HEK293 (cell line): ENCODE measurements at regions not wholly inside any gene's neighbourhood (a gene's known extent, or its start where the extent isn't known, plus 50 kb on each side); places are given as distances from the start of the nearest gene placed in this dataset.

Source experiments
- CTCF ChIA-PET: fragments of 350-600 bp; formaldehyde crosslinking; extraction: SDS; loops from one replicate; lab custom pipeline; 2021; ENCODE audit warnings: antibody characterized with exemption; lab: Yijun Ruan, JAX
- POLR2A ChIA-PET: fragments of 300-600 bp; formaldehyde crosslinking; extraction: SDS; loops from one replicate; lab custom pipeline; 2020; ENCODE audit warnings: antibody characterized with exemption, inconsistent platforms; lab: Yijun Ruan, JAX
- H3K27ac ChIP-seq: fragments of 200-500 bp; sonication (Bioruptor generic); 2 replicates; pipeline ENCODE4 v1.5.1; 2014; ENCODE audit warnings: low read depth, low read length, control low read depth, inconsistent platforms; ENCODE audit errors: extremely low read depth
- H3K36me3 ChIP-seq, 2 experiments: fragments of 200-500 bp in 1 of 2; sonication (Bioruptor generic) in 1 of 2; 1 replicate in 1 of 2; 2 replicates in 1 of 2; pipeline ENCODE4 v1.5.1; 2014 to 2017; ENCODE audit warnings: inconsistent platforms in 2 of 2, low read length in 2 of 2; ENCODE audit not compliant: control insufficient read depth in 2 of 2, insufficient read depth in 1 of 2
- H3K4me1 ChIP-seq: fragments of 200-500 bp; sonication (Bioruptor generic); 2 replicates; pipeline ENCODE4 v1.5.1; 2014; ENCODE audit warnings: mild to moderate bottlenecking, low read length, inconsistent platforms; ENCODE audit not compliant: control insufficient read depth, insufficient read depth
- H3K4me3 ChIP-seq: 2 replicates; pipeline ENCODE4 v1.5.1; 2011; ENCODE audit warnings: low read depth, mild to moderate bottlenecking, control low read depth, low read length, moderate library complexity
- H3K9me3 ChIP-seq: fragments of 200-500 bp; sonication (Bioruptor generic); 2 replicates; pipeline ENCODE4 v1.5.1; 2014; ENCODE audit warnings: low read depth, low read length, inconsistent platforms; ENCODE audit not compliant: control insufficient read depth, insufficient read depth
- GLIS1 ChIP-seq: fragments of 450-650 bp; formaldehyde crosslinking; IDR thresholded peaks from 2 replicates; pipeline ENCODE4 v1.5.1; 2016; ENCODE audit warnings: missing biosample characterization, missing genetic modification characterization
- HOXC10 ChIP-seq: sonication (generic); formaldehyde crosslinking; IDR thresholded peaks from 2 replicates; pipeline ENCODE4 v1.8.1; 2023; ENCODE audit warnings: mild to moderate bottlenecking, missing genetic modification reagents
- KLF1 ChIP-seq: fragments of 450-650 bp; formaldehyde crosslinking; IDR thresholded peaks from 2 replicates; pipeline ENCODE4 v1.5.1; 2016; ENCODE audit warnings: missing biosample characterization, missing genetic modification characterization
- MEIS1 ChIP-seq: sonication (generic); formaldehyde crosslinking; IDR thresholded peaks from 2 replicates; pipeline ENCODE4 v1.8.1; 2022; ENCODE audit warnings: missing genetic modification reagents, mild to moderate bottlenecking, borderline replicate concordance
- OVOL3 ChIP-seq: fragments of 450-650 bp; formaldehyde crosslinking; IDR thresholded peaks from 2 replicates; pipeline ENCODE4 v1.5.1; 2016; ENCODE audit warnings: missing biosample characterization, missing genetic modification characterization
- PRDM1 ChIP-seq: fragments of 450-650 bp; formaldehyde crosslinking; IDR thresholded peaks from 2 replicates; pipeline ENCODE4; 2016; ENCODE audit warnings: missing biosample characterization, missing genetic modification characterization
- SP3 ChIP-seq: fragments of 450-650 bp; formaldehyde crosslinking; IDR thresholded peaks from 2 replicates; pipeline ENCODE4 v1.5.1; 2016; ENCODE audit warnings: missing biosample characterization, missing genetic modification characterization
- ZEB2 ChIP-seq: fragments of 450-650 bp; formaldehyde crosslinking; IDR thresholded peaks from 2 replicates; pipeline ENCODE4 v1.5.1; 2016; ENCODE audit warnings: missing biosample characterization, missing genetic modification characterization
- ZNF169 ChIP-seq: fragments of 450-650 bp; formaldehyde crosslinking; IDR thresholded peaks from 2 replicates; pipeline ENCODE4 v1.5.1; 2016; ENCODE audit warnings: missing biosample characterization, missing genetic modification characterization
- ZNF175 ChIP-seq: fragments of 450-650 bp; formaldehyde crosslinking; IDR thresholded peaks from 2 replicates; pipeline ENCODE4 v1.5.1; 2016; ENCODE audit warnings: missing biosample characterization, missing genetic modification characterization
- ZNF202 ChIP-seq: fragments of 450-650 bp; formaldehyde crosslinking; IDR thresholded peaks from 2 replicates; pipeline ENCODE4 v1.5.1; 2016; ENCODE audit warnings: missing biosample characterization, missing genetic modification characterization, borderline replicate concordance
- ZNF366 ChIP-seq: fragments of 450-650 bp; formaldehyde crosslinking; conservative IDR thresholded peaks from 2 replicates; pipeline ENCODE4 v1.5.1; 2016; ENCODE audit warnings: missing biosample characterization, missing genetic modification characterization
- ZNF37A ChIP-seq: fragments of 450-650 bp; IDR thresholded peaks from 2 replicates; pipeline ENCODE4 v1.5.1; 2018; ENCODE audit warnings: missing biosample characterization, missing genetic modification characterization
- ZNF416 ChIP-seq: fragments of 450-650 bp; formaldehyde crosslinking; IDR thresholded peaks from 2 replicates; pipeline ENCODE4 v1.5.1; 2016; ENCODE audit warnings: missing biosample characterization, missing genetic modification characterization
- ZNF792 ChIP-seq: fragments of 450-650 bp; formaldehyde crosslinking; IDR thresholded peaks from 2 replicates; pipeline ENCODE4 v1.5.1; 2016; ENCODE audit warnings: missing biosample characterization, missing genetic modification characterization
- TF ChIP-seq, protein P1 (sequence below): fragments of 450-650 bp; formaldehyde crosslinking; IDR thresholded peaks from 2 replicates; pipeline ENCODE4; 2016; ENCODE audit warnings: missing biosample characterization, missing genetic modification characterization
- TF ChIP-seq, protein P2 (sequence below): fragments of 450-650 bp; formaldehyde crosslinking; IDR thresholded peaks from 2 replicates; pipeline ENCODE4 v1.5.0; 2017; ENCODE audit warnings: missing biosample characterization, missing genetic modification characterization, borderline replicate concordance
- TF ChIP-seq, protein P3 (sequence below): fragments of 450-650 bp; formaldehyde crosslinking; IDR thresholded peaks from 2 replicates; pipeline ENCODE4 v1.5.1; 2017; ENCODE audit warnings: missing biosample characterization, mild to moderate bottlenecking, missing genetic modification characterization, moderate library complexity
- TF ChIP-seq, protein P4 (sequence below): fragments of 450-650 bp; formaldehyde crosslinking; IDR thresholded peaks from 2 replicates; pipeline ENCODE4 v1.5.1; 2017; ENCODE audit warnings: missing biosample characterization, missing genetic modification characterization
- TF ChIP-seq, protein P5 (sequence below): fragments of 450-650 bp; formaldehyde crosslinking; IDR thresholded peaks from 2 replicates; pipeline ENCODE4 v1.5.1; 2017; ENCODE audit warnings: missing biosample characterization, missing genetic modification characterization
- TF ChIP-seq, protein P6 (sequence below): fragments of 450-650 bp; IDR thresholded peaks from 2 replicates; pipeline ENCODE4 v1.5.1; 2018; ENCODE audit warnings: missing biosample characterization, mild to moderate bottlenecking, missing genetic modification characterization

DNA sequence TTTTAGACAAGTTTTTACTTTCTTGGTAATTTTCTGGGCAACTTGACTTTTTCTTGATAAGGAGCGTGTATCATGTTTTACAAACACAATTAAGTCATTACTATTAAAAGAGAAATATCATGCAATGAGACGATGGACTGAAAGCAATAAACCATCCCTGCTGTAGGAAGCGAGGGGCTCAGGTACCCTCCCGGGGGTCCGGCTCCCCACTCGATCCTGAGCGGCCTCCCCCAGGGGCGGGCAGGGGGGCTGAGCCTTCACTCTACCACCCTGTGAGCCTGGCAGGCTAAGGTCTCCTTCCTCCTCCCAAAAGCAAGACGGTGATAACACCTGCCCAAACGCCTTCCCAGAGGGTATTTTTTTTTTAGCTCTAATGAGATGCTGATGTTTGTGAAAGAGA is 51.8 kb upstream of the ADGRA1 start:
- H3K4me3 ChIP-seq: no peak overlapping the region
- H3K27ac ChIP-seq: no peak overlapping the region
- no peaks in the 10 kb centered on the region for H3K4me1 ChIP-seq
- ChIA-PET POLR2A (no interaction called here), CTCF (interaction anchor here (0.6 to 0.7 kb wide), 2 partner anchors 20 to 121 kb away, joined by 3 read pairs; no protein-coding TSS in a partner anchor)
- TF ChIP-seq, protein P1, sequence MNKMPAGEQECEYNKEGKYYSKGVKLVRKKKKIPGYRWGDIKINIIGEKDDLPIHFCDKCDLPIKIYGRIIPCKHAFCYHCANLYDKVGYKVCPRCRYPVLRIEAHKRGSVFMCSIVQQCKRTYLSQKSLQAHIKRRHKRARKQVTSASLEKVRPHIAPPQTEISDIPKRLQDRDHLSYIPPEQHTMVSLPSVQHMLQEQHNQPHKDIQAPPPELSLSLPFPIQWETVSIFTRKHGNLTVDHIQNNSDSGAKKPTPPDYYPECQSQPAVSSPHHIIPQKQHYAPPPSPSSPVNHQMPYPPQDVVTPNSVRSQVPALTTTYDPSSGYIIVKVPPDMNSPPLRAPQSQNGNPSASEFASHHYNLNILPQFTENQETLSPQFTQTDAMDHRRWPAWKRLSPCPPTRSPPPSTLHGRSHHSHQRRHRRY (tag by site-specific recombination): no peak
- peak; percentile 10 for TF ChIP-seq GLIS1
- no peaks in the 10 kb centered on the region for H3K9me3 ChIP-seq
- H3K36me3 ChIP-seq: no peaks in the 10 kb centered on the region

DNA sequence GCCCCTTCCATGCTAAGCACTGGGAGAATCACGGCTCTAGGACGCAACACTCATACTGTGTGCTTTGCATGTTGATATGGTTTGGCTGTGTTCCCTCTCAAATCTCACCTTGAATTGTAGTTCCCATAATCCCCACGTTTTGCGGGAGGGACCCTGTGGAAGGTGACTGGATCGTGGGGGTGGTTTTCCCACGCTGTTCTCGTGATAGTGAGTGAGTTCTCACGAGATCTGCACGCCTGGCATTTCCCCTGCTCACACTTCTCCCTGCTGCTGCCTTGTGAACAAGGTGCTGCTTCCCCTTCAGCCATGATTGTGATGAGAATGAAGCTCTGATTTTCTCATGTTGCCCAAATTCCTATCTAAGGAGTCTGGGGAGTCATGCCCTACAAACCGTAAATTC is 53.0 kb upstream of the ADGRA1 start:
- H3K4me1 ChIP-seq: no peaks in the 10 kb centered on the region
- H3K4me3 ChIP-seq: no peak overlapping the region
- ChIA-PET POLR2A (no interaction called here), CTCF (no interaction called here)
- H3K9me3 ChIP-seq: no peaks in the 10 kb centered on the region
- TF ChIP-seq, protein P2, sequence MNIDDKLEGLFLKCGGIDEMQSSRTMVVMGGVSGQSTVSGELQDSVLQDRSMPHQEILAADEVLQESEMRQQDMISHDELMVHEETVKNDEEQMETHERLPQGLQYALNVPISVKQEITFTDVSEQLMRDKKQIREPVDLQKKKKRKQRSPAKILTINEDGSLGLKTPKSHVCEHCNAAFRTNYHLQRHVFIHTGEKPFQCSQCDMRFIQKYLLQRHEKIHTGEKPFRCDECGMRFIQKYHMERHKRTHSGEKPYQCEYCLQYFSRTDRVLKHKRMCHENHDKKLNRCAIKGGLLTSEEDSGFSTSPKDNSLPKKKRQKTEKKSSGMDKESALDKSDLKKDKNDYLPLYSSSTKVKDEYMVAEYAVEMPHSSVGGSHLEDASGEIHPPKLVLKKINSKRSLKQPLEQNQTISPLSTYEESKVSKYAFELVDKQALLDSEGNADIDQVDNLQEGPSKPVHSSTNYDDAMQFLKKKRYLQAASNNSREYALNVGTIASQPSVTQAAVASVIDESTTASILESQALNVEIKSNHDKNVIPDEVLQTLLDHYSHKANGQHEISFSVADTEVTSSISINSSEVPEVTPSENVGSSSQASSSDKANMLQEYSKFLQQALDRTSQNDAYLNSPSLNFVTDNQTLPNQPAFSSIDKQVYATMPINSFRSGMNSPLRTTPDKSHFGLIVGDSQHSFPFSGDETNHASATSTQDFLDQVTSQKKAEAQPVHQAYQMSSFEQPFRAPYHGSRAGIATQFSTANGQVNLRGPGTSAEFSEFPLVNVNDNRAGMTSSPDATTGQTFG (tag by site-specific recombination): no peak
- no peak for TF ChIP-seq ZNF202 (tag by site-specific recombination)
- no peak for TF ChIP-seq GLIS1
- no peak for TF ChIP-seq PRDM1 (tag by site-specific recombination)
- TF ChIP-seq ZNF175: no peak
- no peaks in the 10 kb centered on the region for H3K36me3 ChIP-seq
- no peak overlapping the region for H3K27ac ChIP-seq

DNA sequence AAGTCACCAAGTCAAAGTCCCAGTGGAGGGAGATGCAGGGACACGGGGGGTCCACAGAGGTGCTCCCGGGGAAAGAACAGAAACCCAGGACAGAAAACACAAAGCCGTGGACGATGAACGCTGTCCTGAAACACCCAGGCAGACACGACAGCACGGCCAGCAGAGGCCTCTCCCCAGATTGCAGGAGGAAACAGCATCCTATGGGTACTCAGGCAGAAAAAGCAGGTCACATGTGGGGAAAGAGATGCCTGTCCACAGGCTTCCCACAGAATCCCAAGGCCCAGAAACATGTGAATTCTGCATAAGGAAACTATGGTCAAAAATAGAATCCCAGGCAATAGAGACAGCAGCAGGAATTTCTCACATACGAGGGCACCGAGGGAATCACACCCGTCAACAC is 53.6 kb upstream of the ADGRA1 start:
- Histone ChIP-seq H3K9me3 (no peaks in the 10 kb centered on the region), H3K36me3 (no peaks in the 10 kb centered on the region), H3K27ac (no peak overlapping the region), H3K4me3 (no peak overlapping the region), H3K4me1 (no peaks in the 10 kb centered on the region)
- no peak for TF ChIP-seq ZNF792
- no peak for TF ChIP-seq HOXC10 (CRISPR knock-in tag)
- TF ChIP-seq MEIS1: no peak
- TF ChIP-seq ZNF416 (tag by site-specific recombination): no peak
- POLR2A ChIA-PET: no interaction called here
- CTCF ChIA-PET: no interaction called here

DNA sequence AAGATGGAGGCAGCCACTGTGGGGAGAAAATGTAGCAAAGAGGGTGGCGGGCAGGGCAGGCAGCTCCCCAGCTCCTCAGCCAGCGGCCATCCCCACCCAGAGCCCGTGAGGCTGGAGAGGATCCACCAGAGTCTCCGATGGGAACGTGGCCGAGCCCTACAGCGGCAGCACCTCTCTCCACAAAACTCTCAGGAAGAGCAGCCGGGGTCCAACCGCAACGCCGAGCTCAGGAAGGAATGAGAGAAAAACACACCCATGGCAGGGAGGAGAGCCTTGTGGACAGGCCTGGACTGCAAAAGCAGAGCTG is 54.0 kb upstream of the ADGRA1 start:
- H3K4me3 ChIP-seq: no peak overlapping the region
- no peaks in the 10 kb centered on the region for H3K9me3 ChIP-seq
- ChIA-PET POLR2A (no interaction called here), CTCF (no interaction called here)
- H3K4me1 ChIP-seq: no peaks in the 10 kb centered on the region
- no peak overlapping the region for H3K27ac ChIP-seq
- H3K36me3 ChIP-seq: no peaks in the 10 kb centered on the region
- TF ChIP-seq, protein P3, sequence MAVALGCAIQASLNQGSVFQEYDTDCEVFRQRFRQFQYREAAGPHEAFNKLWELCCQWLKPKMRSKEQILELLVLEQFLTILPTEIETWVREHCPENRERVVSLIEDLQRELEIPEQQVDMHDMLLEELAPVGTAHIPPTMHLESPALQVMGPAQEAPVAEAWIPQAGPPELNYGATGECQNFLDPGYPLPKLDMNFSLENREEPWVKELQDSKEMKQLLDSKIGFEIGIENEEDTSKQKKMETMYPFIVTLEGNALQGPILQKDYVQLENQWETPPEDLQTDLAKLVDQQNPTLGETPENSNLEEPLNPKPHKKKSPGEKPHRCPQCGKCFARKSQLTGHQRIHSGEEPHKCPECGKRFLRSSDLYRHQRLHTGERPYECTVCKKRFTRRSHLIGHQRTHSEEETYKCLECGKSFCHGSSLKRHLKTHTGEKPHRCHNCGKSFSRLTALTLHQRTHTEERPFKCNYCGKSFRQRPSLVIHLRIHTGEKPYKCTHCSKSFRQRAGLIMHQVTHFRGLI: no peak
- no peak for TF ChIP-seq SP3 (tag by site-specific recombination)
- no peak for TF ChIP-seq ZNF169 (tag by site-specific recombination)
- TF ChIP-seq, protein P4, sequence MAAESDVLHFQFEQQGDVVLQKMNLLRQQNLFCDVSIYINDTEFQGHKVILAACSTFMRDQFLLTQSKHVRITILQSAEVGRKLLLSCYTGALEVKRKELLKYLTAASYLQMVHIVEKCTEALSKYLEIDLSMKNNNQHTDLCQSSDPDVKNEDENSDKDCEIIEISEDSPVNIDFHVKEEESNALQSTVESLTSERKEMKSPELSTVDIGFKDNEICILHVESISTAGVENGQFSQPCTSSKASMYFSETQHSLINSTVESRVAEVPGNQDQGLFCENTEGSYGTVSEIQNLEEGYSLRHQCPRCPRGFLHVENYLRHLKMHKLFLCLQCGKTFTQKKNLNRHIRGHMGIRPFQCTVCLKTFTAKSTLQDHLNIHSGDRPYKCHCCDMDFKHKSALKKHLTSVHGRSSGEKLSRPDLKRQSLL: no peak
- no peak for TF ChIP-seq ZNF366 (tag by site-specific recombination)
- no peak for TF ChIP-seq KLF1 (tag by site-specific recombination)
- TF ChIP-seq ZNF37A: no peak
- TF ChIP-seq, protein P5, sequence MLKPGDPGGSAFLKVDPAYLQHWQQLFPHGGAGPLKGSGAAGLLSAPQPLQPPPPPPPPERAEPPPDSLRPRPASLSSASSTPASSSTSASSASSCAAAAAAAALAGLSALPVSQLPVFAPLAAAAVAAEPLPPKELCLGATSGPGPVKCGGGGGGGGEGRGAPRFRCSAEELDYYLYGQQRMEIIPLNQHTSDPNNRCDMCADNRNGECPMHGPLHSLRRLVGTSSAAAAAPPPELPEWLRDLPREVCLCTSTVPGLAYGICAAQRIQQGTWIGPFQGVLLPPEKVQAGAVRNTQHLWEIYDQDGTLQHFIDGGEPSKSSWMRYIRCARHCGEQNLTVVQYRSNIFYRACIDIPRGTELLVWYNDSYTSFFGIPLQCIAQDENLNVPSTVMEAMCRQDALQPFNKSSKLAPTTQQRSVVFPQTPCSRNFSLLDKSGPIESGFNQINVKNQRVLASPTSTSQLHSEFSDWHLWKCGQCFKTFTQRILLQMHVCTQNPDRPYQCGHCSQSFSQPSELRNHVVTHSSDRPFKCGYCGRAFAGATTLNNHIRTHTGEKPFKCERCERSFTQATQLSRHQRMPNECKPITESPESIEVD (tag by site-specific recombination): no peak
- no peak for TF ChIP-seq OVOL3 (tag by site-specific recombination)
- TF ChIP-seq, protein P6, sequence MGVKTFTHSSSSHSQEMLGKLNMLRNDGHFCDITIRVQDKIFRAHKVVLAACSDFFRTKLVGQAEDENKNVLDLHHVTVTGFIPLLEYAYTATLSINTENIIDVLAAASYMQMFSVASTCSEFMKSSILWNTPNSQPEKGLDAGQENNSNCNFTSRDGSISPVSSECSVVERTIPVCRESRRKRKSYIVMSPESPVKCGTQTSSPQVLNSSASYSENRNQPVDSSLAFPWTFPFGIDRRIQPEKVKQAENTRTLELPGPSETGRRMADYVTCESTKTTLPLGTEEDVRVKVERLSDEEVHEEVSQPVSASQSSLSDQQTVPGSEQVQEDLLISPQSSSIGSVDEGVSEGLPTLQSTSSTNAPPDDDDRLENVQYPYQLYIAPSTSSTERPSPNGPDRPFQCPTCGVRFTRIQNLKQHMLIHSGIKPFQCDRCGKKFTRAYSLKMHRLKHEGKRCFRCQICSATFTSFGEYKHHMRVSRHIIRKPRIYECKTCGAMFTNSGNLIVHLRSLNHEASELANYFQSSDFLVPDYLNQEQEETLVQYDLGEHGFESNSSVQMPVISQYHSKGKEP (tag by site-specific recombination): no peak
- TF ChIP-seq ZEB2 (tag by site-specific recombination): no peak
